ENCODE measurements at regions not wholly inside any gene's neighbourhood (a gene's known extent, or its start where the extent isn't known, plus 50 kb on each side); places are given as distances from the start of the nearest gene placed in this dataset.

DNA sequence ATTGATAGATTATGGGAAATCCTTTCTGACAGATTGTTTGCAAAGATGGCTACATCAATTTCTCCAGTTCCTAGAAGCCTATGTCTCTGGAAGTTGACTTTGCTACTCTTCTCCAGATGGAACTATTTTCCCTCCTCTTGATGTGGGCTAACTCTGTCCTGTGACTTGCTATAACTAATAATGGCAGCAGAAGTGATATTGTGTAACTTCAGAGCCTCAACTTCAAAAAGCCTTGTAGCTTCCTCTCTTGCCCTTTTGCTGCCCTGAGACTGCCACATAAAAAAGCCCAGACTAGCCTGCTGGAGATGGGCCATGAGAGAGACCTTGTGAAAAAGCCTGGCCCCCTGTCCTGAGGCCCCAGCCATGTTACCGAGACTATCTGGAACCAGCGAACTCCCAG is 210.7 kb upstream of the SLC7A11 start:
- no peak overlapping the region for H3K27ac ChIP-seq
- H3K9ac ChIP-seq, result no peak overlapping the region
- no peaks in the 10 kb centered on the region for H3K36me3 ChIP-seq (ENCODE audit: control insufficient read depth, insufficient read depth, low read length)
- H3K27me3 ChIP-seq (ENCODE audit: control insufficient read depth, insufficient read depth, low read length), result no peaks in the 10 kb centered on the region
- H2AFZ ChIP-seq, result no peak overlapping the region
- no peak overlapping the region for H3K4me2 ChIP-seq (ENCODE audit: low read length)
- no peak overlapping the region for H3K4me3 ChIP-seq (ENCODE audit: low read depth, low read length)
- no peaks in the 10 kb centered on the region for H3K79me2 ChIP-seq
- TF ChIP-seq, protein P1, sequence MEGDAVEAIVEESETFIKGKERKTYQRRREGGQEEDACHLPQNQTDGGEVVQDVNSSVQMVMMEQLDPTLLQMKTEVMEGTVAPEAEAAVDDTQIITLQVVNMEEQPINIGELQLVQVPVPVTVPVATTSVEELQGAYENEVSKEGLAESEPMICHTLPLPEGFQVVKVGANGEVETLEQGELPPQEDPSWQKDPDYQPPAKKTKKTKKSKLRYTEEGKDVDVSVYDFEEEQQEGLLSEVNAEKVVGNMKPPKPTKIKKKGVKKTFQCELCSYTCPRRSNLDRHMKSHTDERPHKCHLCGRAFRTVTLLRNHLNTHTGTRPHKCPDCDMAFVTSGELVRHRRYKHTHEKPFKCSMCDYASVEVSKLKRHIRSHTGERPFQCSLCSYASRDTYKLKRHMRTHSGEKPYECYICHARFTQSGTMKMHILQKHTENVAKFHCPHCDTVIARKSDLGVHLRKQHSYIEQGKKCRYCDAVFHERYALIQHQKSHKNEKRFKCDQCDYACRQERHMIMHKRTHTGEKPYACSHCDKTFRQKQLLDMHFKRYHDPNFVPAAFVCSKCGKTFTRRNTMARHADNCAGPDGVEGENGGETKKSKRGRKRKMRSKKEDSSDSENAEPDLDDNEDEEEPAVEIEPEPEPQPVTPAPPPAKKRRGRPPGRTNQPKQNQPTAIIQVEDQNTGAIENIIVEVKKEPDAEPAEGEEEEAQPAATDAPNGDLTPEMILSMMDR (IDR thresholded peaks at IDR 0.05), result no peak
- H3K9me3 ChIP-seq (ENCODE audit: control insufficient read depth, low read length), result no peaks in the 10 kb centered on the region
- no peaks in the 10 kb centered on the region for H3K4me1 ChIP-seq

GRCh38 chr4:138451276-138451663 is 209.1 kb upstream of the SLC7A11 start:
- Histone ChIP-seq H3K9me3 (ENCODE audit: control insufficient read depth, low read length) (no peaks in the 10 kb centered on the region), H2AFZ (no peak overlapping the region), H3K4me1 (no peaks in the 10 kb centered on the region), H3K4me3 (ENCODE audit: low read depth, low read length) (no peak overlapping the region), H3K36me3 (ENCODE audit: control insufficient read depth, insufficient read depth, low read length) (no peaks in the 10 kb centered on the region), H3K27ac (no peak overlapping the region), H3K27me3 (ENCODE audit: control insufficient read depth, insufficient read depth, low read length) (no peaks in the 10 kb centered on the region), H3K9ac (no peak overlapping the region), H3K79me2 (no peaks in the 10 kb centered on the region), H3K4me2 (ENCODE audit: low read length) (no peak overlapping the region)
- TF ChIP-seq, protein P1 (IDR thresholded peaks at IDR 0.05), result no peak

- Histone ChIP-seq H3K4me1 (no peaks in the 10 kb centered on the region), H3K4me3 (ENCODE audit: low read depth, low read length) (no peak overlapping the region), H2AFZ (no peak overlapping the region), H3K9me3 (ENCODE audit: control insufficient read depth, low read length) (no peaks in the 10 kb centered on the region), H3K4me2 (ENCODE audit: low read length) (no peak overlapping the region), H3K9ac (no peak overlapping the region), H3K79me2 (no peaks in the 10 kb centered on the region), H3K27me3 (ENCODE audit: control insufficient read depth, insufficient read depth, low read length) (no peaks in the 10 kb centered on the region), H3K27ac (no peak overlapping the region), H3K36me3 (ENCODE audit: control insufficient read depth, insufficient read depth, low read length) (no peaks in the 10 kb centered on the region)
- TF ChIP-seq, protein P1 (IDR thresholded peaks at IDR 0.05), result no peak
Measured at GRCh38 chr4:138450546-138451275, 208.6 kb upstream of the SLC7A11 start.

- H3K4me1 ChIP-seq, result no peaks in the 10 kb centered on the region
- H3K79me2 ChIP-seq, result no peaks in the 10 kb centered on the region
- no peak overlapping the region for H2AFZ ChIP-seq
- no peak overlapping the region for H3K9ac ChIP-seq
- no peak overlapping the region for H3K27ac ChIP-seq
- no peaks in the 10 kb centered on the region for H3K27me3 ChIP-seq (ENCODE audit: control insufficient read depth, insufficient read depth, low read length)
- H3K4me2 ChIP-seq (ENCODE audit: low read length), result no peak overlapping the region
- TF ChIP-seq, protein P1 (IDR thresholded peaks at IDR 0.05), result no peak
- H3K36me3 ChIP-seq (ENCODE audit: control insufficient read depth, insufficient read depth, low read length), result no peaks in the 10 kb centered on the region
- H3K4me3 ChIP-seq (ENCODE audit: low read depth, low read length), result no peak overlapping the region
- no peaks in the 10 kb centered on the region for H3K9me3 ChIP-seq (ENCODE audit: control insufficient read depth, low read length)
Measured at GRCh38 chr4:138449938-138450337, 207.8 kb upstream of the SLC7A11 start.

GRCh38 chr4:138448169-138448568 is 206.0 kb upstream of the SLC7A11 start:
- Histone ChIP-seq H3K4me2 (ENCODE audit: low read length) (no peak overlapping the region), H3K4me3 (ENCODE audit: low read depth, low read length) (no peak overlapping the region), H3K4me1 (no peaks in the 10 kb centered on the region), H3K27ac (no peak overlapping the region), H3K36me3 (ENCODE audit: control insufficient read depth, insufficient read depth, low read length) (no peaks in the 10 kb centered on the region), H3K79me2 (no peaks in the 10 kb centered on the region), H3K9ac (no peak overlapping the region), H3K27me3 (ENCODE audit: control insufficient read depth, insufficient read depth, low read length) (no peaks in the 10 kb centered on the region), H3K9me3 (ENCODE audit: control insufficient read depth, low read length) (no peaks in the 10 kb centered on the region), H2AFZ (no peak overlapping the region)
- TF ChIP-seq, protein P1 (IDR thresholded peaks at IDR 0.05), result no peak

Data from parathyroid adenoma (tissue), 2 donors.